ENCODE measurements at regions not wholly inside any gene's neighbourhood (a gene's known extent, or its start where the extent isn't known, plus 50 kb on each side); places are given as distances from the start of the nearest gene placed in this dataset.
"Not testable (repeated sequence)": the region's sequence is repeated elsewhere in the genome, so short reads cannot be mapped to it uniquely, and the experiment has no call there.

GRCh38 chr6:44740566-44741120 lies 353.1 kb downstream of the CDC5L start:
- no peak for DNase-seq (ENCODE audit: low read depth, low spot score)
- H3K4me3 ChIP-seq (ENCODE audit: low read length) = no peak overlapping the region

- no peak for DNase-seq (ENCODE audit: low read depth, low spot score)
- no peak overlapping the region for H3K4me3 ChIP-seq (ENCODE audit: low read length)
These were observed 354.7 kb downstream of the CDC5L start for GRCh38 chr6:44742201-44742600.

GRCh38 chr6:44742828-44743372 lies 355.4 kb downstream of the CDC5L start:
- no peak overlapping the region for H3K4me3 ChIP-seq (ENCODE audit: low read length)
- no peak for DNase-seq (ENCODE audit: low read depth, low spot score)

- not testable (repeated sequence) for DNase-seq (ENCODE audit: low read depth, low spot score); H3K4me3 ChIP-seq (ENCODE audit: low read length)
These were observed 372.6 kb downstream of the CDC5L start for GRCh38 chr6:44760116-44760515.

- no peak overlapping the region for H3K4me3 ChIP-seq (ENCODE audit: low read length)
- DNase-seq (ENCODE audit: low read depth, low spot score) = no peak
These were observed 373.5 kb downstream of the CDC5L start for GRCh38 chr6:44761046-44761445.

GRCh38 chr6:44762496-44762895 lies 375.0 kb downstream of the CDC5L start:
- H3K4me3 ChIP-seq (ENCODE audit: low read length) = no peak overlapping the region
- DNase-seq (ENCODE audit: low read depth, low spot score) = no peak

- H3K4me3 ChIP-seq (ENCODE audit: low read length) = no peak overlapping the region
These were observed 384.3 kb downstream of the CDC5L start for GRCh38 chr6:44771647-44772415.

GRCh38 chr6:44772838-44773237 lies 385.3 kb downstream of the CDC5L start:
- H3K4me3 ChIP-seq (ENCODE audit: low read length) = no peak overlapping the region
- DNase-seq (ENCODE audit: low read depth, low spot score) = no peak

More at GRCh38 chr6:44771647-44772415, 384.3 kb downstream of the CDC5L start:
- no peak for DNase-seq (ENCODE audit: low read depth, low spot score)

GRCh38 chr6:44775121-44775520 lies 387.6 kb downstream of the CDC5L start:
- H3K4me3 ChIP-seq (ENCODE audit: low read length) = no peak overlapping the region
- no peak for DNase-seq (ENCODE audit: low read depth, low spot score)

GRCh38 chr6:44776344-44776743 lies 388.8 kb downstream of the CDC5L start:
- no peak for DNase-seq (ENCODE audit: low read depth, low spot score)
- no peak overlapping the region for H3K4me3 ChIP-seq (ENCODE audit: low read length)

- DNase-seq (ENCODE audit: low read depth, low spot score) = no peak
- no peak overlapping the region for H3K4me3 ChIP-seq (ENCODE audit: low read length)
These were observed 391.0 kb downstream of the CDC5L start for GRCh38 chr6:44778513-44778912.

Data from Jurkat, Clone E6-1 (cell line).